Body of pancreas (tissue), 4 donors: ENCODE measurements at regions not wholly inside any gene's neighbourhood (a gene's known extent, or its start where the extent isn't known, plus 50 kb on each side); places are given as distances from the start of the nearest gene placed in this dataset.

ENCODE experiments used
- POLR2A ChIP-seq, 3 donors: fragments of 450-650 bp; IDR thresholded peaks; one replicate each; pipeline ENCODE4 v1.6.1; 2016; ENCODE audit warnings: antibody characterized with exemption in 3 of 3, mild to moderate bottlenecking in 2 of 3
- TF ChIP-seq, protein P1 (sequence below), 7 experiments: fragments of 450-650 bp in 4 of 7; fragments of 200-600 bp in 3 of 7; sonication (generic) in 3 of 7; IDR thresholded peaks; one replicate each; pipeline ENCODE4 v1.5.1; 2016 to 2019; ENCODE audit warnings: antibody characterized with exemption in 7 of 7

DNA sequence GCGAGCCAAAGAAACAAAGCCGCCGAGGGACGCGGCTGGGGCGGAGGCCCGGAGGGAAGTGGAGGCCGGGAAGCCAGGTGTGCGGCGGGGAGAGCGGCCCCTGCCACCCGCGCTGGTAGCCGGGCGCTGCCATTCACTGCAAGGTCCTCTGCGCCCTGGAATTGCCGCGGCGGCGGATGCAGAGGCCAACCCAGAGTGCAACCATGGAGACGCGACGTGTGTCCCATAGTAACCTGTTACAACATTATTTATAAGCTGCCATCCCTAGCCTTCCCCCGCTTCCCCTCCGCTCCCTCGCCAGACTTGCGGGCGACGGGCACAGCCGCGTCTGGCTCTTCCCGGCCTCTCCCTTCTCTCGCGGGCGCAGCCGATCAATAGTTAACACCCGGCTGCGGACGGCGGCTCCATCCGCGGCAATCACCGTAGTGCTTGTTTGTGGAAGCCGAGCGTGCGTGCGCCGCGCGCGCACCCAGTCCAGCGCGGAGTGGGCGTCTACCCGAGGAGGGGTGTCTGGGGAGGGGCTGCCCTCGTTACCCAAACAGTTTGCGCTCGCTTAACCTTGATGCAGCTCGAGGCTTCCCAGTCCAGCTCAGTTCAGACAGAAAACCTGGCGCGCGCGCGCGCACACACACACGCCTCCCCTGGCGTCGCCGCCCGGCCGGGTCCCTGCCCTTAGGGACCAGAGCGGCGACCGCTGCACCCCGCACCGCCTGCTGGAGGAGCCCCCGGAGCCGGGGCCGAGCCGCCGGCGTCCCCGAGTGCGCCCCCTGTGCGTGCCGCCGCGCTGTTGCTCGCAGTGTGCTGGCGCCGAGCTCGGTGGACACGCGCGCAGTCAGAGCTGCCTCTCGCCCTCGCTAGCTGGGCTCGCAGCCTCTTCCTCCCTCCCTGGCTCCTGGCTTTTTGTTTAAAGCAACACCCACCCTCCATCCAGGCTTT lies 165.4 kb upstream of the DPP6 start:
- TF ChIP-seq, protein P1, sequence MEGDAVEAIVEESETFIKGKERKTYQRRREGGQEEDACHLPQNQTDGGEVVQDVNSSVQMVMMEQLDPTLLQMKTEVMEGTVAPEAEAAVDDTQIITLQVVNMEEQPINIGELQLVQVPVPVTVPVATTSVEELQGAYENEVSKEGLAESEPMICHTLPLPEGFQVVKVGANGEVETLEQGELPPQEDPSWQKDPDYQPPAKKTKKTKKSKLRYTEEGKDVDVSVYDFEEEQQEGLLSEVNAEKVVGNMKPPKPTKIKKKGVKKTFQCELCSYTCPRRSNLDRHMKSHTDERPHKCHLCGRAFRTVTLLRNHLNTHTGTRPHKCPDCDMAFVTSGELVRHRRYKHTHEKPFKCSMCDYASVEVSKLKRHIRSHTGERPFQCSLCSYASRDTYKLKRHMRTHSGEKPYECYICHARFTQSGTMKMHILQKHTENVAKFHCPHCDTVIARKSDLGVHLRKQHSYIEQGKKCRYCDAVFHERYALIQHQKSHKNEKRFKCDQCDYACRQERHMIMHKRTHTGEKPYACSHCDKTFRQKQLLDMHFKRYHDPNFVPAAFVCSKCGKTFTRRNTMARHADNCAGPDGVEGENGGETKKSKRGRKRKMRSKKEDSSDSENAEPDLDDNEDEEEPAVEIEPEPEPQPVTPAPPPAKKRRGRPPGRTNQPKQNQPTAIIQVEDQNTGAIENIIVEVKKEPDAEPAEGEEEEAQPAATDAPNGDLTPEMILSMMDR (IDR thresholded peaks at IDR 0.05), result no peak
- TF ChIP-seq POLR2A (IDR thresholded peaks at IDR 0.05), result no peak
